Peyer's patch (tissue), 4 donors: ENCODE measurements at regions not wholly inside any gene's neighbourhood (a gene's known extent, or its start where the extent isn't known, plus 50 kb on each side); places are given as distances from the start of the nearest gene placed in this dataset.

Experiments used
- DNase-seq, 3 donors: peaks; one replicate each; pipeline ENCODE4 v3.0.0-alpha.2; 2017 to 2019
- H3K27ac ChIP-seq, 4 donors: fragments of 200-600 bp; sonication (generic); one replicate each; pipeline ENCODE4 v1.5.1; 2016 to 2019
- H3K27me3 ChIP-seq, 2 donors: fragments of 200-600 bp; sonication (generic); one replicate each; pipeline ENCODE4 v1.5.1; 2019
- H3K36me3 ChIP-seq, 3 donors: fragments of 200-600 bp; sonication (generic); one replicate each; pipeline ENCODE4 v1.5.1; 2016 to 2019
- H3K4me1 ChIP-seq, 4 donors: fragments of 200-600 bp; sonication (generic); one replicate each; pipeline ENCODE4 v1.5.1; 2016 to 2019
- H3K4me3 ChIP-seq, 4 donors: fragments of 200-600 bp; sonication (generic); 1 replicate in 3 of 4; 2 replicates in 1 of 4; pipeline ENCODE4 v1.5.1; 2016 to 2019; ENCODE audit warnings: mild to moderate bottlenecking in 1 of 4
- H3K9me3 ChIP-seq, 4 donors: fragments of 200-600 bp; sonication (generic); one replicate each; pipeline ENCODE4 v1.5.1; 2016 to 2019; ENCODE audit warnings: mild to moderate bottlenecking in 1 of 4
- CTCF ChIP-seq, 6 experiments: fragments of 450-650 bp in 4 of 6; fragments of 200-600 bp in 2 of 6; sonication (generic) in 1 of 6; IDR thresholded peaks; one replicate each; pipeline ENCODE4 v1.5.1; 2017 to 2019; ENCODE audit warnings: antibody characterized with exemption in 6 of 6, mild to moderate bottlenecking in 3 of 6, moderate library complexity in 1 of 6
- POLR2A ChIP-seq, 2 donors: fragments of 450-650 bp; IDR thresholded peaks; one replicate each; pipeline ENCODE4 v1.5.1; 2017; ENCODE audit warnings: antibody characterized with exemption in 2 of 2, mild to moderate bottlenecking in 2 of 2, moderate library complexity in 2 of 2

- Histone ChIP-seq H3K4me1 (no peaks in the 10 kb centered on the region), H3K27me3 (no peaks in the 10 kb centered on the region), H3K27ac (no peak overlapping the region), H3K4me3 (no peak overlapping the region), H3K36me3 (no peaks in the 10 kb centered on the region), H3K9me3 (no peaks in the 10 kb centered on the region)
- no peak for TF ChIP-seq POLR2A (IDR thresholded peaks at IDR 0.05)
- TF ChIP-seq CTCF (IDR thresholded peaks at IDR 0.05): no peak
- no peak for DNase-seq
Measured at GRCh38 chr18:25875551-25876240, 214.7 kb downstream of the SS18 start.

GRCh38 chr18:25873833-25874232 is 216.6 kb downstream of the SS18 start:
- Histone ChIP-seq H3K27ac (no peak overlapping the region), H3K27me3 (no peaks in the 10 kb centered on the region), H3K4me1 (no peaks in the 10 kb centered on the region), H3K4me3 (no peak overlapping the region), H3K9me3 (no peaks in the 10 kb centered on the region), H3K36me3 (no peaks in the 10 kb centered on the region)
- TF ChIP-seq POLR2A (IDR thresholded peaks at IDR 0.05) (no peak), CTCF (IDR thresholded peaks at IDR 0.05) (no peak)
- DNase-seq: no peak

- Histone ChIP-seq H3K36me3 (no peaks in the 10 kb centered on the region), H3K4me3 (no peak overlapping the region), H3K27ac (no peak overlapping the region), H3K4me1 (no peaks in the 10 kb centered on the region), H3K27me3 (no peaks in the 10 kb centered on the region), H3K9me3 (no peaks in the 10 kb centered on the region)
- no peak for DNase-seq
- no peak for TF ChIP-seq CTCF (IDR thresholded peaks at IDR 0.05)
Measured at GRCh38 chr18:25866331-25866730, 224.1 kb downstream of the SS18 start.

GRCh38 chr18:25862881-25863600 is 227.4 kb downstream of the SS18 start:
- Histone ChIP-seq H3K4me3 (no peak overlapping the region), H3K36me3 (no peaks in the 10 kb centered on the region), H3K4me1 (no peaks in the 10 kb centered on the region), H3K27me3 (no peaks in the 10 kb centered on the region), H3K27ac (no peak overlapping the region), H3K9me3 (no peaks in the 10 kb centered on the region)
- no peak for DNase-seq
- TF ChIP-seq CTCF (IDR thresholded peaks at IDR 0.05) (no peak), POLR2A (IDR thresholded peaks at IDR 0.05) (no peak)

- H3K4me1 ChIP-seq: no peaks in the 10 kb centered on the region
Measured at GRCh38 chr18:25853691-25854433, 236.6 kb downstream of the SS18 start.

More at GRCh38 chr18:25853691-25854433, 236.6 kb downstream of the SS18 start:
- Histone ChIP-seq H3K36me3 (no peaks in the 10 kb centered on the region), H3K9me3 (no peaks in the 10 kb centered on the region), H3K27me3 (no peaks in the 10 kb centered on the region), H3K27ac (no peak overlapping the region), H3K4me3 (no peak overlapping the region)
- TF ChIP-seq CTCF (IDR thresholded peaks at IDR 0.05) (no peak), POLR2A (IDR thresholded peaks at IDR 0.05) (no peak)
- no peak for DNase-seq
